ENCODE measurements at regions not wholly inside any gene's neighbourhood (a gene's known extent, or its start where the extent isn't known, plus 50 kb on each side); places are given as distances from the start of the nearest gene placed in this dataset.
A peak's percentile ranks its signal among the peaks of the same experiment; 100 is the strongest.
"Not testable (repeated sequence)": the region's sequence is repeated elsewhere in the genome, so short reads cannot be mapped to it uniquely, and the experiment has no call there.

GRCh38 chr15:24309700-24310099 lies 365.9 kb upstream of the NPAP1 start:
- H3K4me3 ChIP-seq; DNase-seq; H3K4me1 ChIP-seq (ENCODE audit: control insufficient read depth in 5 of 5, insufficient read depth in 5 of 5, low read length in 5 of 5); H3K27me3 ChIP-seq (ENCODE audit: control insufficient read depth in 3 of 3, insufficient read depth in 3 of 3, low read length in 2 of 3); H3K9ac ChIP-seq (ENCODE audit: insufficient read depth in 1 of 2, low read length in 2 of 2); ATAC-seq (ENCODE audit: insufficient read depth, low FRiP score); H3K9me3 ChIP-seq (ENCODE audit: control insufficient read depth in 4 of 4, insufficient read depth in 3 of 4, low read length in 3 of 4); H3K27ac ChIP-seq (ENCODE audit: low read depth in 1 of 2, low read length in 1 of 2); H3K36me3 ChIP-seq (ENCODE audit: control insufficient read depth in 4 of 4, insufficient read depth in 4 of 4, low read length in 4 of 4): not testable (repeated sequence)
- WGBS, 2 donors, result 73 to 75% methylated on average over 1 of the region's 1 CpG

GRCh38 chr15:24311692-24312091 lies 363.9 kb upstream of the NPAP1 start:
- H3K27ac ChIP-seq (ENCODE audit: low read depth in 1 of 2, low read length in 1 of 2); H3K9me3 ChIP-seq (ENCODE audit: control insufficient read depth in 4 of 4, insufficient read depth in 3 of 4, low read length in 3 of 4); H3K36me3 ChIP-seq (ENCODE audit: control insufficient read depth in 4 of 4, insufficient read depth in 4 of 4, low read length in 4 of 4); H3K4me1 ChIP-seq (ENCODE audit: control insufficient read depth in 5 of 5, insufficient read depth in 5 of 5, low read length in 5 of 5); DNase-seq; H3K4me3 ChIP-seq; ATAC-seq (ENCODE audit: insufficient read depth, low FRiP score); H3K9ac ChIP-seq (ENCODE audit: insufficient read depth in 1 of 2, low read length in 2 of 2); H3K27me3 ChIP-seq (ENCODE audit: control insufficient read depth in 3 of 3, insufficient read depth in 3 of 3, low read length in 2 of 3): not testable (repeated sequence)
- 66% methylated on average over 3 of the region's 3 CpGs for WGBS, 2 donors

- WGBS, 2 donors, result 73 to 82% methylated on average over 3 of the region's 3 CpGs
- H3K27ac ChIP-seq (ENCODE audit: low read depth in 1 of 2, low read length in 1 of 2); ATAC-seq (ENCODE audit: insufficient read depth, low FRiP score): not testable (repeated sequence)
Observed at GRCh38 chr15:24316326-24316725, 359.2 kb upstream of the NPAP1 start.

GRCh38 chr15:24318981-24319380 lies 356.6 kb upstream of the NPAP1 start:
- no peak for ATAC-seq (ENCODE audit: insufficient read depth, low FRiP score)
- H3K9me3 ChIP-seq (ENCODE audit: control insufficient read depth in 4 of 4, insufficient read depth in 3 of 4, low read length in 3 of 4), result no peaks in the 10 kb centered on the region
- no peaks in the 10 kb centered on the region for H3K36me3 ChIP-seq (ENCODE audit: control insufficient read depth in 4 of 4, insufficient read depth in 4 of 4, low read length in 4 of 4)
- no peak for DNase-seq
- no peaks in the 10 kb centered on the region for H3K4me1 ChIP-seq (ENCODE audit: control insufficient read depth in 5 of 5, insufficient read depth in 5 of 5, low read length in 5 of 5)
- H3K4me3 ChIP-seq, result no peak overlapping the region
- no peak overlapping the region for H3K27ac ChIP-seq (ENCODE audit: low read depth in 1 of 2, low read length in 1 of 2)
- no peak overlapping the region for H3K9ac ChIP-seq (ENCODE audit: insufficient read depth in 1 of 2, low read length in 2 of 2)
- TF ChIP-seq CTCF (IDR thresholded peaks at IDR 0.05; ENCODE audit: control extremely low read depth, extremely low read depth), result no peak
- no peaks in the 10 kb centered on the region for H3K27me3 ChIP-seq (ENCODE audit: control insufficient read depth in 3 of 3, insufficient read depth in 3 of 3, low read length in 2 of 3)

More at GRCh38 chr15:24316326-24316725, 359.2 kb upstream of the NPAP1 start:
- not testable (repeated sequence) for H3K9me3 ChIP-seq (ENCODE audit: control insufficient read depth in 4 of 4, insufficient read depth in 3 of 4, low read length in 3 of 4); H3K4me1 ChIP-seq (ENCODE audit: control insufficient read depth in 5 of 5, insufficient read depth in 5 of 5, low read length in 5 of 5); H3K4me3 ChIP-seq; DNase-seq; H3K9ac ChIP-seq (ENCODE audit: insufficient read depth in 1 of 2, low read length in 2 of 2); H3K27me3 ChIP-seq (ENCODE audit: control insufficient read depth in 3 of 3, insufficient read depth in 3 of 3, low read length in 2 of 3); H3K36me3 ChIP-seq (ENCODE audit: control insufficient read depth in 4 of 4, insufficient read depth in 4 of 4, low read length in 4 of 4)

- not testable (repeated sequence) for H3K36me3 ChIP-seq (ENCODE audit: control insufficient read depth in 4 of 4, insufficient read depth in 4 of 4, low read length in 4 of 4); H3K4me3 ChIP-seq; H3K27me3 ChIP-seq (ENCODE audit: control insufficient read depth in 3 of 3, insufficient read depth in 3 of 3, low read length in 2 of 3); ATAC-seq (ENCODE audit: insufficient read depth, low FRiP score); H3K4me1 ChIP-seq (ENCODE audit: control insufficient read depth in 5 of 5, insufficient read depth in 5 of 5, low read length in 5 of 5); H3K27ac ChIP-seq (ENCODE audit: low read depth in 1 of 2, low read length in 1 of 2); H3K9me3 ChIP-seq (ENCODE audit: control insufficient read depth in 4 of 4, insufficient read depth in 3 of 4, low read length in 3 of 4); H3K9ac ChIP-seq (ENCODE audit: insufficient read depth in 1 of 2, low read length in 2 of 2); DNase-seq
- 42 to 55% methylated on average over 4 to 5 of the region's 5 CpGs for WGBS, 2 donors
Observed at GRCh38 chr15:24324096-24324495, 351.5 kb upstream of the NPAP1 start.

GRCh38 chr15:24326513-24326912 lies 349.1 kb upstream of the NPAP1 start:
- not testable (repeated sequence) for H3K4me1 ChIP-seq (ENCODE audit: control insufficient read depth in 5 of 5, insufficient read depth in 5 of 5, low read length in 5 of 5); H3K27me3 ChIP-seq (ENCODE audit: control insufficient read depth in 3 of 3, insufficient read depth in 3 of 3, low read length in 2 of 3); H3K4me3 ChIP-seq; H3K9ac ChIP-seq (ENCODE audit: insufficient read depth in 1 of 2, low read length in 2 of 2); ATAC-seq (ENCODE audit: insufficient read depth, low FRiP score); H3K36me3 ChIP-seq (ENCODE audit: control insufficient read depth in 4 of 4, insufficient read depth in 4 of 4, low read length in 4 of 4); H3K27ac ChIP-seq (ENCODE audit: low read depth in 1 of 2, low read length in 1 of 2); H3K9me3 ChIP-seq (ENCODE audit: control insufficient read depth in 4 of 4, insufficient read depth in 3 of 4, low read length in 3 of 4)
- DNase-seq, result peak; percentile 51 to 74 (median 71)
- 83 to 95% methylated on average over 1 of the region's 1 CpG for WGBS, 2 donors

- not testable (repeated sequence) for H3K4me1 ChIP-seq (ENCODE audit: control insufficient read depth in 5 of 5, insufficient read depth in 5 of 5, low read length in 5 of 5); H3K4me3 ChIP-seq; DNase-seq; H3K36me3 ChIP-seq (ENCODE audit: control insufficient read depth in 4 of 4, insufficient read depth in 4 of 4, low read length in 4 of 4); H3K27ac ChIP-seq (ENCODE audit: low read depth in 1 of 2, low read length in 1 of 2); H3K9ac ChIP-seq (ENCODE audit: insufficient read depth in 1 of 2, low read length in 2 of 2); H3K27me3 ChIP-seq (ENCODE audit: control insufficient read depth in 3 of 3, insufficient read depth in 3 of 3, low read length in 2 of 3); H3K9me3 ChIP-seq (ENCODE audit: control insufficient read depth in 4 of 4, insufficient read depth in 3 of 4, low read length in 3 of 4); ATAC-seq (ENCODE audit: insufficient read depth, low FRiP score)
- 78 to 79% methylated on average over 9 of the region's 9 CpGs for WGBS, 2 donors
Observed at GRCh38 chr15:24331964-24332363, 343.6 kb upstream of the NPAP1 start.

GRCh38 chr15:24341876-24342275 lies 333.7 kb upstream of the NPAP1 start:
- H3K4me3 ChIP-seq; H3K27ac ChIP-seq (ENCODE audit: low read depth in 1 of 2, low read length in 1 of 2); ATAC-seq (ENCODE audit: insufficient read depth, low FRiP score); H3K9me3 ChIP-seq (ENCODE audit: control insufficient read depth in 4 of 4, insufficient read depth in 3 of 4, low read length in 3 of 4); H3K36me3 ChIP-seq (ENCODE audit: control insufficient read depth in 4 of 4, insufficient read depth in 4 of 4, low read length in 4 of 4); DNase-seq; H3K9ac ChIP-seq (ENCODE audit: insufficient read depth in 1 of 2, low read length in 2 of 2); H3K27me3 ChIP-seq (ENCODE audit: control insufficient read depth in 3 of 3, insufficient read depth in 3 of 3, low read length in 2 of 3); H3K4me1 ChIP-seq (ENCODE audit: control insufficient read depth in 5 of 5, insufficient read depth in 5 of 5, low read length in 5 of 5): not testable (repeated sequence)
- WGBS, 2 donors, result 89 to 95% methylated on average over 8 of the region's 8 CpGs
